Stimulated activated CD4-positive, alpha-beta T cell treated with anti-CD3 and anti-CD28 coated beads, Interleukin-12 subunit alpha, Interleukin-12 subunit beta, amount 100 ng/mL, for 48 hours (primary cell): ENCODE measurements at regions not wholly inside any gene's neighbourhood (a gene's known extent, or its start where the extent isn't known, plus 50 kb on each side); places are given as distances from the start of the nearest gene placed in this dataset.

Experiments used
- DNase-seq, 3 donors: peaks; one replicate each; pipeline ENCODE4 v3.0.0-alpha.2; 2020; ENCODE audit warnings: low read depth in 2 of 3, low spot score in 1 of 3

- DNase-seq, result no peak
These were observed 259.2 kb downstream of the TOMM20 start for GRCh38 chr1:234869182-234870019.

- no peak for DNase-seq
These were observed 258.5 kb upstream of the IRF2BP2 start for GRCh38 chr1:234868296-234869147.

- no peak for DNase-seq
These were observed 256.3 kb upstream of the IRF2BP2 start for GRCh38 chr1:234866007-234866866.

- DNase-seq, result no peak
These were observed 255.4 kb upstream of the IRF2BP2 start for GRCh38 chr1:234865171-234866006.

GRCh38 chr1:234864116-234864515 lies 254.1 kb upstream of the IRF2BP2 start:
- DNase-seq, result no peak

GRCh38 chr1:234863551-234863971 lies 253.6 kb upstream of the IRF2BP2 start:
- no peak for DNase-seq

GRCh38 chr1:234862944-234863515 lies 253.1 kb upstream of the IRF2BP2 start:
- DNase-seq, result no peak

- no peak for DNase-seq
These were observed 252.5 kb upstream of the IRF2BP2 start for GRCh38 chr1:234862360-234862943.

GRCh38 chr1:234861761-234862160 lies 251.8 kb upstream of the IRF2BP2 start:
- DNase-seq, result no peak

- no peak for DNase-seq
These were observed 251.1 kb upstream of the IRF2BP2 start for GRCh38 chr1:234861024-234861620.

GRCh38 chr1:234858722-234859121 lies 248.7 kb upstream of the IRF2BP2 start:
- no peak for DNase-seq

- DNase-seq, result no peak
These were observed 246.9 kb upstream of the IRF2BP2 start for GRCh38 chr1:234856845-234857245.

GRCh38 chr1:234855851-234856250 lies 245.9 kb upstream of the IRF2BP2 start:
- no peak for DNase-seq

GRCh38 chr1:234854645-234855039 lies 244.7 kb upstream of the IRF2BP2 start:
- no peak for DNase-seq

- no peak for DNase-seq
These were observed 244.1 kb upstream of the IRF2BP2 start for GRCh38 chr1:234853906-234854644.

- DNase-seq, result no peak
These were observed 242.7 kb upstream of the IRF2BP2 start for GRCh38 chr1:234852659-234853058.

- DNase-seq, result no peak
These were observed 241.8 kb upstream of the IRF2BP2 start for GRCh38 chr1:234851450-234852438.
